GM18511 (cell line): ENCODE measurements at regions not wholly inside any gene's neighbourhood (a gene's known extent, or its start where the extent isn't known, plus 50 kb on each side); places are given as distances from the start of the nearest gene placed in this dataset.

Experiments
- ATAC-seq: cut with Tn5 transposase; IDR thresholded peaks from one replicate; pipeline ENCODE4 v1.9.1; 2021; ENCODE audit warnings: mild to moderate bottlenecking, moderate library complexity; ENCODE audit not compliant: unreplicated experiment

DNA sequence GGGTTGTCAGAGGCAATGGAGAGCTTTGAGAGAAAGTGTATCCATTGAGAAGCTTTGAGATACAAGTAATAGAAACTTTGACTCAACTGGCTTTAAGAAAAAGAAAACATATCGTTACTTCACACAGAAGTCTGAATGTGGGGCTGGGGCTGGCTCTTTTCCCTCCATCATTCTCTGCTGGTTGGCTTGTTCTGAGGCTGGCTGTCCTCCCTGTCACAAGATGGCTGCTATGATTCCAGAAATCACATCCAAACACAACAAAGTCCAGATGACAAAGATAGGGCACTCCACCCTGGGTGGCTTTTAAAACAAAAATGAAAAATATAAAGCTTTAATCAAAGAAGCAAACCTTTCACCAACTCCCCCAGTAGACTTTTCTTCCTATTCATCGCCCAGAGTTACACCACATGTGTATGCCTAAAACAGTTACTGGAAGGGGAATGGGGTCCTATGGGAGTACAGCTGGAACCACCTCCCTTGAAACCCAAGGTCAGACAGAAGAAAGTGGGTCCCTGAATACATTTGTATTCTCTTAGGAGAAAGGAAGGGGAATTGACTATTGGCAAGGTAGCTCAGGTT, 284.3 kb downstream of the GAS1 start:
- no peak for ATAC-seq

DNA sequence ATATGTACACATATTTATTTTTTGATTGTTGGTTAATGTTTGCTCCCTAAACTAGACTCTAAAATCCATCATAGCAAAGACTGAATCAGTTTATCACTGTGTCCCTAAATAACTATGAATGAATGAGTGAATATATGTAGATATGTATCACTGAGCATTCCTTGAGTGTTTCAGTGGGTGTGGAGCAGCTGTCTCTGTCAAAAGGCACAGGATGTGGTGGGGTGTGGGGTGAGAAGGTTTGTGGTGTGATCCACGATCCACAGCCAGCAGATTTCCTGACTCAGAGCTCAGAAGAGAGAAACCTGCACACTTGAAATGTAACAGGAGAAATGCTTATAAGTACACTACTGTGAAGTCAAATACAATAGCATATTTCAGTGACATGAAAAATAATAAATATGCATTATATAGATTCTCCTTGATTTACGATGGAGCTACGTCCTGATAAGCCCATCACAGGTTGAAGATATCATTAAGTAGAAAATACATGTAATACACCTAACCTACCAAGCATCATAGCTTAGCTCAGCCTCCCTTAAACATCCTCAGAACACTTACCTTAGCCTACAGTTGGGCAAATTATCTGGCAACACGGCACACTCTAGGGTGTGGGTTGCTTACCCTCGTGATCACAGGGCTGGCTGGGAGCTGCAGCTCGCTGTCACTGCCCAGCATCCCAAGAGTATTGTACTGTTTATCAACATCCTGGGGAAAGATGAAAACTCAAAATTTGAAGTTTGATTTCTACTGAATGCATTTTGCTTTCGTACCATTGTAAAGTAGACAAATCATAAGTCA, 287.0 kb downstream of the GAS1 start:
- no peak for ATAC-seq

DNA sequence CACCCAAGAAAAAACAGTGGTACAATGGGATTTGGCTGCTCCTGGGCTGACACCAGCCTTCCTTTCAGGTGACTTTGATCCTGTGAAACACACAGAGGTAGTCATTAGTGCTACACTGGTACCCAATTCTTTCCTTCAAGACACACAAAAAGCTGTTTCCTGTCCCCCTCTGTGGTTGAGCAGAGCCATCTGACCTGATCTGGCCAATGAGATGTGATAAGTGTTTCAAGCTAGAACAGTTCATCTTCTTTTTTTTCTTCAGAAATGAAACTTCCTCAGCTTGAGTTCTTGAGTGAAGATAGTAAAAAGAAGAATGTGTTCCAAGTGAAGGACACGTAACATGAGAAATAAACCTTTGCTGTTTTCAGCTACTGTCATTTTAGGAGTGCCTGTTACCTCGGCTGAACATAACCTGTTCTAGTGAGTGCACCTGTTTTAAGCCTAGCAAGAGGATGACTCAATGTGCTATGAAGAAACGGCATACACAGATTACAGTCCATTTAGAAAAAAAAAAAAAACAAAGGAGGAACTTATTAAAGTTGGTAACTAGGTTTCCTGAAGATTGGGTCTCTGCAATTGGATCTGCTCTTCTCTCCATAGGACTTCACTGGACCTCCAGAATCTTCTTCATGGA, 287.8 kb downstream of the GAS1 start:
- no peak for ATAC-seq

DNA sequence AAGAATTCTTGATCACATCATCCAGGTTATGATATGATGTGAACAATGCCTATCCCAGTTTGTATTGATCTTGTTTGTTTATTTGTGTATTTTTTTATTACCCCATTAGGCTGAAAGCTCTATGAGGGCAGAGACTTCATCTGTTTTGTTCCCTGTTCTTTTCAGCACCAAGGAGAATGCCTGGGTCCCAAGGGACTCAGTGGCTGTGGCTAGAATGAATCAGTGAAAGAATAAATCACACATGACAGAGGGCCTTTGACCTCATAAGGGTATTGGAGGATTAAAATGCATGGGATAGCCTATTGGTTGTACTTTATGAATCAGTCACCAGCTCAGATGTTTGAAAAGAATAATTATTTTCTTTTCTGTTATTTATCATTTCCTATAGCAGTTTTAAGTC, 292.2 kb downstream of the GAS1 start:
- no peak for ATAC-seq

DNA sequence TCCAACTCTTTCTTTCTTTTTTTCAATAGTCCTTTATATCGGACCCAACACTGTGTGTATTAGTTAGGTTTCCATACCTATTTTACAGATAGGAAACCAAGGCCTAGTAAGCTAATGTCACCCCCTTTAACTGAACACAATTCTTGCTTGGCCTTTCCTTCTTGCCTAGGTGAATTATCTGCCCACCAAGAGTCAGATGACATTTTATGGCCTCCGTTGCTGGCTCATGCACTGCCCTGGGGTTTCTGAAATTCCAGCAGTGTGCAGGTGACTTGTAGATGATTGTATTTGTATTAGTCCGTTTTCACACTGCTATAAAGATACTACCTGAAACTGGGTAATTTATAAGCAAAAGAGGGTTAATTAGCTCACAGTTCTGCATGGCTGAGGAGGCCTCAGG, 293.8 kb downstream of the GAS1 start:
- no peak for ATAC-seq

DNA sequence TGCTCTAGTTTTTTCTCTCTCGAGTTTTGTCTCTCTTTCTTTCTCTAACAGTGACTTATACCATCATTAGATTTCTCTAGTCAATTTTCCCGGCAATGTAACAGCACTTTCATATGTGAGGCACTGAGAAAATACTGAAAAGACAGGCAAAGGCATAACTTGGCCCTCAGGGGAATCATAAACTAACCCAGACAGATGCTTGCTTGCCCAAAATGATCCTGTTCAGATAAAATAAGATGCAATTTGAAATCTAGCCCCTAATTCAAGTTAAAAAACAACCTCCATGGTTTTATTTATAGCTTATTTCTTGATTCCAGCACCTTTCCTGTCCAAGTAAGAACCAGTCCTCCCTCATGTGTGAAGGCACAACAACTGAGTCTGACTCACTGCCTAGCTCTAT, 294.6 kb downstream of the GAS1 start:
- no peak for ATAC-seq

DNA sequence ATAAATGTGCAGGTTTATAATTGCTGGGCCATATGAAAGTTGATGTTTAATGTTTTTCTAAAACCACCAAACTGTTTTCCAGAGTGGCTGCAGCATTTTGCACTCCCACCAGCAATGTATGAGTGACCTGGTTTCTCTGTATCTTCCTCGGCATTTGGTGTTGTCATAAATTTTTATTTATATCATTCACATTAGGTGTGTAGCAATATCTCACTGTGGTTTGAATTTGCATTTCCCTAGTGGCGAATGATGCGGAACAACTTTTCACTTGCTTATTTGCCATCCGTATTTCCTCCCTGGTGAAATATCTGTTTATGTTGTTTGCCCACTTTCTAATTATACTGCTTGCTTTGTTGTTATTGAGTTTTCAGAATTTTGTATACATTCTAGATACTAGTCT, 295.7 kb upstream of the TUT7 start:
- ATAC-seq: no peak

DNA sequence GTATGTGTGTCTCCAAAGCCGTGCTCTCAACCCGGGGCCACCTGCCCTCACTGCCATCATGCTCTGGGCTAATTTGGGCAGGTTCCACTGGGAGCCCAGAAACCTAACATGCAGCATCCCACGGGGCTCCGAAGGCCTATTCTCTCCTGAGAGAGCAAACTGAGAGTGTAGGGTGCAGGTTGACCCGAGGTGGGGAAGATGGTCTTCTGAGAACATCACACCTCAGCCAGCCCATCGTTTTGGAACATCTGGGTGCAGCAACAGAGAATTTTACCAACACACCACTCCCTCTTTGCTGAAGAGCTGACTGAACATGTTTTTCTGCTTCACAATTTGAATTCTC, 294.6 kb upstream of the TUT7 start:
- ATAC-seq: no peak

DNA sequence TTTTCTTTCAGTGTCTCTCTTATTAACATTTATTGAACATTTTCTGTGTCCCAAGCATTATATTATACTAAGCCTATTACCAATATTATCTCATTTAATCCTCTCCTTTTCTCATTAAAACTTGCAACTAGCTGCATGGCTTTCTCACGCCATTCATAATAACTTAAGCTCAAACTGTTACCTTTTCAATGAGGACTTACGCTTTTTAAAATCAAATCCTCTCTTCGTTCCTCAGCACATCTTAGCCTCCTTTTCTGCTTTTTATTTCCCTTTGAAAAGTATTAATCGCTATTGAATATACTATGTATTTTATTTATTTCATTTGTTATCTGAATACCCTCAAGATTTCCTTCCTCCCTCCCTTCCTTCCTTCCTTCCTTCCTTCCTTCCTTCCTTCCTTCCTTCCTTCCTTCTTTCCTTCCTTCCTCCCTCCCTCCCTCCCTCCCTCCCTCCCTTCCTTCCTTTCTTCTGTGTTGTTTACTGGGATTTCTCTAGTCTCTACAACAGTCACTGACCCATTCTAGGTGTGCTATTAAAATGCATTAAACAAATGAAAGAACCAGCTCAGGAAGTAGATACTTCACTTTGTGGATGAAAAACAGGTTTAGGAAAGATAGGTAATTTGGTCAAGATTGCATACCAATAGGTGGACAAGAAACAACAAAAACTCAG, 294.1 kb upstream of the TUT7 start:
- no peak for ATAC-seq

DNA sequence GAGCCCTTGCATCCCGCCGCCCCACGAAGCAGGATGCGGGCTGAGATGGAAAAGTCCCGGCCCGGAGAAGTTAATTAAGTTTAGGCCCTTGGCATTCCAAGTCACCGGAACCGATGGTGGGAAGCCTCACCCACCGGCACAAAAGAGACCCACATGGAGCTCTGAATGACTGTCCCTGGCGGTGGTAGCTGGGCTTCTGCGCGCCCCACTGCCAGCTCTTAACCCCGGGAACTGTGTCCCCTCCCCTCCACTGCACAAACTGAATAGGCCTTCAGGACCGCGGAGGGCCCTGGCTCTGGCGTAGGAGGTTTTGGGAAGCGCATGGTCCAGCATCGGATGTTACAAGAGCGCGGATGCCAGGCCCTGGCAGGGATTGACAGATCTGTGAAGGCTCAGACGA, 291.1 kb upstream of the TUT7 start:
- ATAC-seq: no peak

DNA sequence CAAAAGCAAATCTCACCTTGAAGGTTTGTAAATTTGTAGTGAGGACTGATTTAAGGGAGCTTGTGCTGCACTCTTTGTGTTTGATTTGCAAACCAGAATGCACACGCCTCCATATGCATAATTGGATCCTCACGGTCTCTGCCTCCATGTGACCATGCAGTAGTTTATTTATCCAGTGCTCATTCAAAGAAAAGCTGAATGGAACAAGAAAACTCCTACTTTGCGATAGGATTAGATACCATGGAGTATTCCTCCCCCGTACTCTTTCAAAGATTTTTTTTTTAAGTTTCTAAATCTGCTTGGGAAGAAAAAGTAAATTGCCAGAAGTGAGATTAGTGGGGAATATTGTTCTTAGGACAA, 290.4 kb upstream of the TUT7 start:
- no peak for ATAC-seq

DNA sequence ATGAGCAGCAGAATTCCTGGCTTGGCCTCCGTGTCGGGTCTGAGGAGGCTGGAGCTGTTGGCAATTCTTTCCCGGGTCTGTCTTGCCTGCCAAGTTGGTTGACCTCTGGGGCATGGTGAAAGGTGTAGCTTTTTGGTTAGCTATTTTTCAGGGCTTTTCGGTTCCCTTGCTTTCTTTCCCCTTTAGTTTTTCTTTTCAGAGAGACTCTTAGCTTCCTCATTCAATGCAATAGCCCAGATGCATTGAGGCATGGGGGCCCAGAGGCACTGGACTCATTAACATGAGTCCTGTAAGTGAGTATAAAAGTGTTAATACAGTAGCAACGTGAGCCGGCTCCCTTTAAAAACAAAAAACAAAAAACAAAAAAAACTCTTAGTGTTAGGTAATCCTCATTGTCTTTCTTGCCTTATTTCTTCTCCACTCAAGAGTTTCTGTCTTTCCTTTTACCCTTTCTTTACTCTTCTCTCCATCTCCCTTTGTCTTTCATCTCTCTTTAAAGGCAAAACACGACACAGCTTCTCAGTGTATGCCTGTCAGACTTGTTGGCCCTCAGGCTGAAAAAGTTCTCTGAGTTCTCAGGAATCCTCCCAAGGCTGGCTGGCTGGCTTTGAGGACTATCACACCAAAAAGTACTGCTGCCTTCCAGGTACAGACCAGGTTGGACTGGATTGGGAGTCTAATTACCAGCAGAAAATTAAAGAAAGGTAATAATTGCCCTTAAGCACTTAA, 289.9 kb upstream of the TUT7 start:
- no peak for ATAC-seq

DNA sequence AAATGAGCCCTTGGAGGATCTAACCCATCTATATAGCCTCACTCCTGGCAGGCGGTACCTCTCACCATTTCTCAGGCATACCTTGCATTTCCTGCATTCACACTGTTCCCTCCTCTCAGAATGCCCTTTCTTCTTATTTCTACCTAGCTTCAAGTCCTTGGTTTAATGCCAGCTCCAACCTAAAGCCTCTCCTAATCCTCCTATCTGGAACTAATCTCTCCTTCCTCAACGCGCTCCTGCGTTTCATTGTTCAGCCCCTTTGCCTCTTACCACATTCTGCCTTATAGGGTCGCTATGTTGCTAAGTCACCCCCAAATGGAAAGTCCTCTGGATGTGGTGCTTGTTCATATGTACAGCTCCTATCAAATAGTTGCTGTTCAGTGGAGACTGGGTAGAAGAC, 288.5 kb upstream of the TUT7 start:
- no peak for ATAC-seq

DNA sequence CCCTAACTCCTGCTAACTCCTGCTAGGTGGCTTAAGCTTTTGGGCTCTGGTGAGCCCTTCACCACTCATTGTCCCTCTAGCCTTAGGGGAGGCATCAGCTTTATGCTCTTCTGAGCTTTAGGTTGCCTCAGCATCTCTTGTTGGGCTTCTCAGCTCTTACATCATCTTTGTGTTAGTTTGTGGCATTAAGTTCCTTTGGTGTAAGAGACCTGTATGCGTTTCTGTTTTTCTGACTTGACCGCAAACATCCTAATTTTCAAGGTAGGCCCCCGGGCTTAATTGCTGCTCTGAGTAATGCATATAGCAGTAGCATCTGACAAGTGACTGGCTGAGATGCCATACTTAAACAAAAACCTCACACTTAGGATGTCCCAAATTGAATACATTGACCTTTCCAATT, 287.8 kb upstream of the TUT7 start:
- ATAC-seq: no peak

DNA sequence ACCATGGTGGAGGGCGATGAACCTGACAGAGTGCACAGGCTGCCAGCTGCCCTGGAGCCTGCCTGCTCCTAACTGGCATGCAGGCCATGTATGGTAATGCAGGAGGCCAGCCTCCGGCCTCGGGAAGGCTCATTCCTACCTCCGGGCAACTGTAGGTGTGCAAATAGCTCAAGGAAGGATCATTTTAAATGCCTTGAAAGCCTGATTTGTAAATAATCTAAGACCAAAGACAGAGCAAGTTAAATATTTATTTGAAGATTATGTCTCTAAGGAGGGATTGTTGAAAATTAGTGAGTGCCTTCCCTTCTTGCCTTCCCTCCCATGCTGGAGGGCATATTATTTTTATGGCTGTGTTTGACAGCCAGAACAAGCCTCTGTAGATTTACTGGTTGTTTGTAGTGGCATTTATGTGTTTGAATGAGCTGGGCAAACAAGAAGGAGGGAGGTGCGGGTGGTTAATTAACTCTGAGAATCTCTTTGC, 285.7 kb upstream of the TUT7 start:
- no peak for ATAC-seq

DNA sequence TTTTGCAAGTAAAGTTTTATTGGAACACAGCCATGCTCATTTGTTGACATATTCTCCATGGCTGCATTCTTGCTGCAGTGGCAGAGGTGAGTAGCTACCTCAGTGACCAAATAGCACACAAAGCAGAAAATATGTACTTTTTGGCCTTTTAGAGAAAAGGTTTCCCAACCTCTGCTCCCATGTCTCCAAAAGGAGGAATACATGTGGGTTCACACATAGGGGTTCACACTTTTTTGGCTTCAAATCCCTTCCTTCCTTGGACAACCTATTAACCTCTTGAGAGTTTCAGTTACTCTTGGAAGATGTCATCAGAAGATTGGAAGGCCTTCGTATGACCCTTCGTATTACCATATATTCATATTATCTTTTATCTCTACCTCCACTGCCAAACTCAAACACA, 285.1 kb upstream of the TUT7 start:
- ATAC-seq: no peak

DNA sequence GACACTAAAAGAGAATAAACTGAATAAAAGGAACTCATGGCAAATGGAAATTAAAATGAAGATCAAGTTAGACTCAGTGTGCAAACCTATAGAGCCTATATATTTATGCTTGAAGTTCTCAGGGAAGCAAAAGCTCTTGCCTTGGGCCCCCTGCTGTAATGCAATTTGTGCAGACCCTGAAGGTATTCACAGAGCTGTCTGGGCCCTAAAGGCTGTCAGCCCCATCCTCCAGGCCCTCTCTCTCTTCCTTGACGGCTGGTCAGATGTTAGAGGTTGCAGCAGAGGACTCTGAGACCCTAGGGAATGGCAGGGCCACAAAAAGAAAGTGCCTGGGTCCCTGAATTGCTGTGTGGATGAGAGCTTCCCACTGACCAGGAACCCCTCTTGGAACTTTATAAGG, 283.9 kb upstream of the TUT7 start:
- ATAC-seq: no peak

DNA sequence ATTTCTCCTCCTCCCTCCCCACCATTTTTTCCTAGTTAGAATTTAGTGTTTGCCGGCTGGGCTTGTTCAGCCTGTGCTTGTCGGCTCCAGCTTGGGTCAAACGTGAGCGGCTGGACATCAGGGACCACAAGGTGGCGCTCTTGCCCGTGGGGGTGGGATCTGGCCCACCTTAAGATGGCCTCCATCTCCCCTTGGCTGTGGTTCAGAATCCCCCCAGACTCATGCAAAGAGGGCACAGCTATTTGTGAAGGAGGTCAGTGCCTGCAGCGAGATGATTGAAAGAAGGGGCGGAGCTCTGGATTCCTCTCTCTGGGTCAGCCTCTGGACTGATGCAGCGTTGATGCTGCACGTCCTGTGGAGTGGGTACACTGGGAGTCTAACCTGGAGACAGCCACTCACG, 283.3 kb upstream of the TUT7 start:
- no peak for ATAC-seq

DNA sequence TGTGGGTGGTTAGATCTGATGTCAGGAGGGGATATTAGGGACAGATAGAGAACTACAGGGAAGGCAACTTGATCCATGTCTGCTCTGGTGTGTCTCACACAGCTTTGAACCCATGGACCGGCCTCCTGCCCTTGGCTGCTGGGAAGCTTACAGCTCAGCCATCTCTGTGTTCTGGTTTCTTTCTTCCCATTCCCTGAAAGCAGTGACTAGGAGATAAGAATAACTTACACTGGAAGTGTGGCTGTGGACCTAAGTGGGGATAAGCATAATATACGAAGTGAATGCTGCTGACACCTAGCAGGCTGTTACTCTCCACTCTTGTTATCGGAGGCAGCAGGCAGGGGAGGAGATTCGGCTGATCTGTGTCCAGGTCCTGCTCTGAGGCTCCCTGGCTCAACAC, 282.3 kb upstream of the TUT7 start:
- no peak for ATAC-seq

DNA sequence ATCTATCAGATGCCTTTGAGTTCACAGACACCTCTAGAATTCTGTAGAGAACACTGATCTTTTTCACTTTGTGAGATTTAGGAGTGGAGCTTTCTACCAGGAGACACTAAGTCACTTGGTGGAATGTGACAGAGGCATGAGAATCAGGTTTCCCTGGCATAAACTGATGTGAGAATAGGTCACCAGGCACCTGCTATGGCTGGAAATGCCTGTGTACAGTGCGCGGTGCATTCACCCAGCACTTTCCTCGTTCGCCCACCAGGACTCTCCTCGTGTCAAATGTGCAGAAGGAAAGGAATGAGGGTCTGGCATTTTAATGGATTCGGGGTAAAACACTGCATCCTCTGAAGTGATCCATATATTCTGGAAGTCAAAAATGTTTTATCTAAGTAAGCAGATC, 281.8 kb upstream of the TUT7 start:
- ATAC-seq: no peak

DNA sequence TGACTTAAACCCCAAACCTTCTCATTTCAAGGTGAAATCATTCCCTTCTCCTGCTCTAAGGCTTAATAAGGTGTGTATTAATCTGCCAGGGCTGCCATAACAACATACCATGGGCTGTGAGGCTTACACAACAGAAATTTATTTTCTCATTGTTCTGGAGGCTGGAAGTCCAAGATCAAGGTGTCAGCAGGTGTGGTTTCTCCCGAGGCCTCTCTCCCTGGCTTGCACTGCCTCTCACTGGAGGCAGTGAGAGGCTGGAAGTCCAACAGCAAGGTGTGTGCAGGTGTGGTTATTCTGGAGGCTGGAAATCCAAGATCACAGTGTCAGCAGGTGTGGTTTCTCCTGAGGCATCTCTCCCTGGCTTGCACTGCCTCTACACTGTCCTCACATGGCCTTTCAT, 280.3 kb upstream of the TUT7 start:
- no peak for ATAC-seq
